GM12878 (cell line): ENCODE measurements at regions not wholly inside any gene's neighbourhood (a gene's known extent, or its start where the extent isn't known, plus 50 kb on each side); places are given as distances from the start of the nearest gene placed in this dataset.

Experiments used
- ATAC-seq: fragments of 200-7000 bp; cut with Tn5 transposase; 3 replicates; pipeline ENCODE4 v1.9.1; 2020; ENCODE audit warnings: mild to moderate bottlenecking, moderate library complexity
- BruUV-seq: library from RNA; stranded (reverse); fragments of 400-500 nt; replicated peaks from 2 replicates; lab custom pipeline; 2021; lab: Mats Ljungman, UMichigan
- CTCF ChIA-PET: fragments of 300-600 bp; sonication (Branson Sonifier 250); formaldehyde crosslinking; extraction: SDS; loops from one replicate; lab custom pipeline; 2021; ENCODE audit warnings: inconsistent platforms; lab: Yijun Ruan, JAX
- POLR2A ChIA-PET: fragments of 350-600 bp; formaldehyde crosslinking; extraction: SDS; loops from one replicate; lab custom pipeline; 2021; ENCODE audit warnings: inconsistent platforms; lab: Charles Lee
- RAD21 ChIA-PET: fragments of 300-600 bp; sonication (Branson Sonifier 250); formaldehyde crosslinking; loops from one replicate; lab custom pipeline; 2023; ENCODE audit warnings: antibody characterized with exemption; ENCODE audit not compliant: unreplicated experiment; lab: Charles Lee
- SMC1A ChIA-PET: fragments of 300-600 bp; sonication (Branson Sonifier 250); formaldehyde crosslinking; loops from one replicate; lab custom pipeline; 2023; ENCODE audit not compliant: unreplicated experiment, uncharacterized antibody; lab: Charles Lee
- DNase-seq: peaks from one replicate; pipeline ENCODE4 v3.0.0-alpha.2; 2011; ENCODE audit warnings: low read depth, low spot score
- FAIRE-seq: peaks from 3 replicates; lab custom pipeline; 2011; peaks lifted over from hg19 to GRCh38; lab: Jason Lieb, UNC
- H2AFZ ChIP-seq: 2 replicates; pipeline ENCODE4 v1.6.0; 2011; ENCODE audit warnings: low read depth, low read length, control low read depth; ENCODE audit not compliant: control insufficient read depth
- H3K27ac ChIP-seq: 2 replicates; pipeline ENCODE4 v1.5.1; 2011; ENCODE audit warnings: control low read depth; ENCODE audit not compliant: control insufficient read depth, insufficient read depth
- H3K27me3 ChIP-seq, 2 experiments: replicated peaks in 1 of 2; 2 replicates each; pipeline versions ENCODE4 v1.6.0 to v1.6.1; 2011; ENCODE audit warnings: low read length in 1 of 2; ENCODE audit not compliant: control insufficient read depth in 2 of 2, insufficient read depth in 2 of 2
- H3K36me3 ChIP-seq, 2 experiments: 2 replicates each; pipeline ENCODE4 v1.5.1; 2011; ENCODE audit warnings: low read length in 1 of 2; ENCODE audit not compliant: control insufficient read depth in 2 of 2, insufficient read depth in 2 of 2
- H3K4me1 ChIP-seq: 2 replicates; pipeline ENCODE4 v1.6.1; 2011; ENCODE audit warnings: mild to moderate bottlenecking, low read length, moderate library complexity, mixed read lengths; ENCODE audit not compliant: control insufficient read depth, insufficient read depth
- H3K4me2 ChIP-seq: 2 replicates; pipeline ENCODE4 v1.6.0; 2011; ENCODE audit warnings: control low read depth; ENCODE audit not compliant: control insufficient read depth, insufficient read depth
- H3K4me3 ChIP-seq: fragments of 200-600 bp; sonication (generic); 2 replicates; pipeline ENCODE4 v1.5.1; 2016
- H3K79me2 ChIP-seq: 2 replicates; pipeline ENCODE4 v1.6.0; 2011; ENCODE audit warnings: low read length; ENCODE audit not compliant: control insufficient read depth, insufficient read depth
- H3K9ac ChIP-seq: 2 replicates; pipeline ENCODE4 v1.8.0; 2011; ENCODE audit warnings: low read length, control low read depth, mixed read lengths; ENCODE audit not compliant: control insufficient read depth, insufficient read depth
- H3K9me3 ChIP-seq: replicated peaks from 3 replicates; pipeline ENCODE4 v1.5.1; 2011; ENCODE audit warnings: mild to moderate bottlenecking, low read length; ENCODE audit not compliant: control insufficient read depth, insufficient read depth
- H4K20me1 ChIP-seq: 2 replicates; pipeline ENCODE4 v1.6.0; 2011; ENCODE audit not compliant: control insufficient read depth, insufficient read depth
- BHLHE40 ChIP-seq, 2 experiments: fragments of 450-650 bp in 1 of 2; IDR thresholded peaks; 2 replicates each; pipeline ENCODE4 v1.6.1; 2011 to 2017; ENCODE audit warnings: low read depth in 2 of 2, borderline replicate concordance in 1 of 2, improper control_type of control experiment in 1 of 2, low read length in 1 of 2, mild to moderate bottlenecking in 1 of 2
- CBX3 ChIP-seq: fragments of 200-600 bp; sonication (generic); IDR thresholded peaks from 2 replicates; pipeline ENCODE4 v1.6.1; 2016; ENCODE audit warnings: low read depth, borderline replicate concordance
- CHD2 ChIP-seq: IDR thresholded peaks from 2 replicates; pipeline ENCODE4 v1.6.1; 2011; ENCODE audit warnings: low read depth, low read length, improper control_type of control experiment, borderline replicate concordance
- FOXK2 ChIP-seq: fragments of 450-650 bp; IDR thresholded peaks from 2 replicates; pipeline ENCODE4 v1.6.1; 2017; ENCODE audit warnings: mild to moderate bottlenecking, moderate library complexity
- HSF1 ChIP-seq: fragments of 150-350 bp; IDR thresholded peaks from 2 replicates; pipeline ENCODE4 v1.6.1; 2014; ENCODE audit warnings: mild to moderate bottlenecking, low read depth, low read length
- NR2F1 ChIP-seq: fragments of 450-650 bp; conservative IDR thresholded peaks from 2 replicates; pipeline ENCODE4 v1.6.1; 2017; ENCODE audit warnings: mild to moderate bottlenecking
- REST ChIP-seq: IDR thresholded peaks from 2 replicates; pipeline ENCODE4 v1.6.1; 2012; ENCODE audit warnings: mild to moderate bottlenecking, low read depth, low read length
- SIN3A ChIP-seq: IDR thresholded peaks from 2 replicates; pipeline ENCODE4 v1.6.1; 2012; ENCODE audit warnings: low read depth, low read length, improper control_type of control experiment
- SMC3 ChIP-seq: IDR thresholded peaks from 2 replicates; pipeline ENCODE4 v1.6.1; 2011; ENCODE audit warnings: low read length, improper control_type of control experiment, borderline replicate concordance
- SP1 ChIP-seq: IDR thresholded peaks from one replicate; pipeline ENCODE4 v1.6.1; 2011; ENCODE audit warnings: low read depth, low read length
- SPI1 ChIP-seq: IDR thresholded peaks from 2 replicates; pipeline ENCODE4 v1.6.1; 2011; ENCODE audit warnings: low read depth, mild to moderate bottlenecking, low read length, moderate library complexity, borderline replicate concordance; ENCODE audit not compliant: insufficient read depth
- USF2 ChIP-seq: IDR thresholded peaks from 2 replicates; pipeline ENCODE4 v1.6.1; 2011; ENCODE audit warnings: low read depth, low read length, improper control_type of control experiment, borderline replicate concordance
- WGBS: methylation state at CpG from one replicate; pipeline ENCODE4 v1.1.6; 2016; ENCODE audit warnings: low lambda C conversion rate; ENCODE audit not compliant: insufficient replicate concordance, insufficient coverage; ENCODE audit errors: missing lambda C conversion rate; 5-methylcytosine and 5-hydroxymethylcytosine counted together
- in situ Hi-C: fragments of 300-500 bp; cut with MboI; formaldehyde crosslinking; loops from 9 replicates; pipeline ENCODE4 v1.14.3; 2018; ENCODE audit warnings: mixed read lengths
- intact Hi-C: fragments of 100-400 bp; cut with micrococcal nuclease; formaldehyde crosslinking; loops from one replicate; pipeline ENCODE4 v1.14.2; 2022; ENCODE audit not compliant: unreplicated experiment

- BruUV-seq, result no TSS peak
- FAIRE-seq (no peak), DNase-seq (no peak), ATAC-seq (no peak)
- Histone ChIP-seq H3K4me3 (no peak overlapping the region), H3K4me1 (peaks cover 2% of the 10 kb centered on the region; the same call in 1 of the 2 replicates), H3K9ac (no peak overlapping the region), H2AFZ (no peak overlapping the region), H3K9me3 (peaks cover 2% of the 10 kb centered on the region; the same call in 1 of the 3 replicates), H4K20me1 (no peaks in the 10 kb centered on the region), H3K27me3 (no peaks in the 10 kb centered on the region; a peak in 1 of 4 replicates), H3K27ac (no peak overlapping the region), H3K4me2 (no peak overlapping the region), H3K79me2 (no peaks in the 10 kb centered on the region), H3K36me3 (no peaks in the 10 kb centered on the region)
- ChIA-PET RAD21 (no interaction called here), SMC1A (no interaction called here), CTCF (interaction anchor here (0.7 kb wide), 1 partner anchor 950 kb away, joined by 3 read pairs; no protein-coding TSS in a partner anchor), POLR2A (no interaction called here)
- 96% methylated on average over 1 of the region's 1 CpG for WGBS
- TF ChIP-seq CHD2 (no peak), HSF1 (no peak), SMC3 (no peak), CBX3 (no peak), SP1 (no peak), SIN3A (no peak), REST (no peak), BHLHE40 (IDR thresholded peaks at IDR 0.05; ENCODE audit: borderline replicate concordance in 1 of 2, low read depth in 2 of 2, low read length in 1 of 2) (no peak), SPI1 (no peak), USF2 (no peak), FOXK2 (no peak), NR2F1 (no peak)
- in situ Hi-C loops, result no loop called here
- intact Hi-C loops, result no loop called here
Observed at GRCh38 chr1:185631843-185632242, 102.3 kb upstream of the HMCN1 start.
